ENCODE measurements at regions not wholly inside any gene's neighbourhood (a gene's known extent, or its start where the extent isn't known, plus 50 kb on each side); places are given as distances from the start of the nearest gene placed in this dataset.

- Histone ChIP-seq H3K9ac (ENCODE audit: insufficient read length, low read depth) (no peak overlapping the region), H3K4me3 (ENCODE audit: insufficient read length, low read depth) (no peak overlapping the region), H3K36me3 (ENCODE audit: insufficient read depth, insufficient read length, low read length) (no peaks in the 10 kb centered on the region), H3K27me3 (ENCODE audit: insufficient read depth, insufficient read length) (no peaks in the 10 kb centered on the region), H3K4me1 (ENCODE audit: insufficient read depth, insufficient read length) (peaks cover 3% of the 10 kb centered on the region), H3K9me3 (ENCODE audit: insufficient read depth, low read length) (peaks cover 5% of the 10 kb centered on the region; the same call in 1 of the 2 replicates)
- TF ChIP-seq YY1 (IDR thresholded peaks at IDR 0.05; ENCODE audit: insufficient read depth, insufficient read length) (no peak), SUZ12 (IDR thresholded peaks at IDR 0.05; ENCODE audit: extremely low read depth, insufficient read depth, insufficient read length) (no peak), ZNF274 (IDR thresholded peaks at IDR 0.05; ENCODE audit: low read depth, low read length) (no peak)
- DNase-seq (ENCODE audit: low read depth, low spot score): no peak
Observed at GRCh38 chr9:19965336-19965735, 176.5 kb upstream of the SLC24A2 start.

- no peaks in the 10 kb centered on the region for H3K4me1 ChIP-seq (ENCODE audit: insufficient read depth, insufficient read length)
- no peaks in the 10 kb centered on the region for H3K9me3 ChIP-seq (ENCODE audit: insufficient read depth, low read length)
- H3K27me3 ChIP-seq (ENCODE audit: insufficient read depth, insufficient read length): no peaks in the 10 kb centered on the region
- H3K36me3 ChIP-seq (ENCODE audit: insufficient read depth, insufficient read length, low read length): no peaks in the 10 kb centered on the region
- no peak overlapping the region for H3K4me3 ChIP-seq (ENCODE audit: insufficient read length, low read depth)
- TF ChIP-seq SUZ12 (IDR thresholded peaks at IDR 0.05; ENCODE audit: extremely low read depth, insufficient read depth, insufficient read length) (no peak), ZNF274 (IDR thresholded peaks at IDR 0.05; ENCODE audit: low read depth, low read length) (no peak), YY1 (IDR thresholded peaks at IDR 0.05; ENCODE audit: insufficient read depth, insufficient read length) (no peak)
- DNase-seq (ENCODE audit: low read depth, low spot score): no peak
- H3K9ac ChIP-seq (ENCODE audit: insufficient read length, low read depth): no peak overlapping the region
Observed at GRCh38 chr9:19947996-19948395, 159.2 kb upstream of the SLC24A2 start.

- DNase-seq (ENCODE audit: low read depth, low spot score): no peak
- H3K27me3 ChIP-seq (ENCODE audit: insufficient read depth, insufficient read length): no peaks in the 10 kb centered on the region
- TF ChIP-seq YY1 (IDR thresholded peaks at IDR 0.05; ENCODE audit: insufficient read depth, insufficient read length) (no peak), ZNF274 (IDR thresholded peaks at IDR 0.05; ENCODE audit: low read depth, low read length) (no peak)
- H3K9ac ChIP-seq (ENCODE audit: insufficient read length, low read depth): no peak overlapping the region
- H3K4me1 ChIP-seq (ENCODE audit: insufficient read depth, insufficient read length): no peaks in the 10 kb centered on the region
- H3K4me3 ChIP-seq (ENCODE audit: insufficient read length, low read depth): no peak overlapping the region
- no peaks in the 10 kb centered on the region for H3K9me3 ChIP-seq (ENCODE audit: insufficient read depth, low read length)
- no peaks in the 10 kb centered on the region for H3K36me3 ChIP-seq (ENCODE audit: insufficient read depth, insufficient read length, low read length)
Observed at GRCh38 chr9:19946441-19947109, 157.7 kb upstream of the SLC24A2 start.

GRCh38 chr9:19941874-19942273, 153.0 kb upstream of the SLC24A2 start:
- no peaks in the 10 kb centered on the region for H3K36me3 ChIP-seq (ENCODE audit: insufficient read depth, insufficient read length, low read length)
- H3K9ac ChIP-seq (ENCODE audit: insufficient read length, low read depth): no peak overlapping the region
- no peaks in the 10 kb centered on the region for H3K27me3 ChIP-seq (ENCODE audit: insufficient read depth, insufficient read length)

GRCh38 chr9:19940811-19941535, 152.1 kb upstream of the SLC24A2 start:
- TF ChIP-seq YY1 (IDR thresholded peaks at IDR 0.05; ENCODE audit: insufficient read depth, insufficient read length) (no peak), ZNF274 (IDR thresholded peaks at IDR 0.05; ENCODE audit: low read depth, low read length) (no peak), SUZ12 (IDR thresholded peaks at IDR 0.05; ENCODE audit: extremely low read depth, insufficient read depth, insufficient read length) (no peak)
- no peak overlapping the region for H3K9ac ChIP-seq (ENCODE audit: insufficient read length, low read depth)
- DNase-seq (ENCODE audit: low read depth, low spot score): no peak
- H3K4me1 ChIP-seq (ENCODE audit: insufficient read depth, insufficient read length): no peaks in the 10 kb centered on the region
- no peaks in the 10 kb centered on the region for H3K36me3 ChIP-seq (ENCODE audit: insufficient read depth, insufficient read length, low read length)
- no peaks in the 10 kb centered on the region for H3K27me3 ChIP-seq (ENCODE audit: insufficient read depth, insufficient read length)
- H3K9me3 ChIP-seq (ENCODE audit: insufficient read depth, low read length): no peaks in the 10 kb centered on the region
- H3K4me3 ChIP-seq (ENCODE audit: insufficient read length, low read depth): no peak overlapping the region

More at GRCh38 chr9:19941874-19942273, 153.0 kb upstream of the SLC24A2 start:
- DNase-seq (ENCODE audit: low read depth, low spot score): no peak
- H3K4me3 ChIP-seq (ENCODE audit: insufficient read length, low read depth): no peak overlapping the region
- no peaks in the 10 kb centered on the region for H3K4me1 ChIP-seq (ENCODE audit: insufficient read depth, insufficient read length)
- TF ChIP-seq YY1 (IDR thresholded peaks at IDR 0.05; ENCODE audit: insufficient read depth, insufficient read length): no peak
- TF ChIP-seq ZNF274 (IDR thresholded peaks at IDR 0.05; ENCODE audit: low read depth, low read length): no peak
- TF ChIP-seq SUZ12 (IDR thresholded peaks at IDR 0.05; ENCODE audit: extremely low read depth, insufficient read depth, insufficient read length): no peak
- no peaks in the 10 kb centered on the region for H3K9me3 ChIP-seq (ENCODE audit: insufficient read depth, low read length)

- DNase-seq (ENCODE audit: low read depth, low spot score): no peak
- H3K4me3 ChIP-seq (ENCODE audit: insufficient read length, low read depth): no peak overlapping the region
Observed at GRCh38 chr9:19939734-19940278, 151.0 kb upstream of the SLC24A2 start.

More at GRCh38 chr9:19939734-19940278, 151.0 kb upstream of the SLC24A2 start:
- no peaks in the 10 kb centered on the region for H3K4me1 ChIP-seq (ENCODE audit: insufficient read depth, insufficient read length)
- no peak for TF ChIP-seq ZNF274 (IDR thresholded peaks at IDR 0.05; ENCODE audit: low read depth, low read length)
- no peak for TF ChIP-seq YY1 (IDR thresholded peaks at IDR 0.05; ENCODE audit: insufficient read depth, insufficient read length)
- no peak for TF ChIP-seq SUZ12 (IDR thresholded peaks at IDR 0.05; ENCODE audit: extremely low read depth, insufficient read depth, insufficient read length)
- H3K9me3 ChIP-seq (ENCODE audit: insufficient read depth, low read length): no peaks in the 10 kb centered on the region
- no peak overlapping the region for H3K9ac ChIP-seq (ENCODE audit: insufficient read length, low read depth)
- H3K36me3 ChIP-seq (ENCODE audit: insufficient read depth, insufficient read length, low read length): no peaks in the 10 kb centered on the region
- no peaks in the 10 kb centered on the region for H3K27me3 ChIP-seq (ENCODE audit: insufficient read depth, insufficient read length)
